GM18870 (cell line): ENCODE measurements at regions not wholly inside any gene's neighbourhood (a gene's known extent, or its start where the extent isn't known, plus 50 kb on each side); places are given as distances from the start of the nearest gene placed in this dataset.
A peak's percentile ranks its signal among the peaks of the same experiment; 100 is the strongest.
"Not testable (repeated sequence)": the region's sequence is repeated elsewhere in the genome, so short reads cannot be mapped to it uniquely, and the experiment has no call there.

Experiments
- ATAC-seq: cut with Tn5 transposase; IDR thresholded peaks from one replicate; pipeline ENCODE4 v1.9.1; 2021; ENCODE audit warnings: moderate library complexity; ENCODE audit not compliant: unreplicated experiment

DNA sequence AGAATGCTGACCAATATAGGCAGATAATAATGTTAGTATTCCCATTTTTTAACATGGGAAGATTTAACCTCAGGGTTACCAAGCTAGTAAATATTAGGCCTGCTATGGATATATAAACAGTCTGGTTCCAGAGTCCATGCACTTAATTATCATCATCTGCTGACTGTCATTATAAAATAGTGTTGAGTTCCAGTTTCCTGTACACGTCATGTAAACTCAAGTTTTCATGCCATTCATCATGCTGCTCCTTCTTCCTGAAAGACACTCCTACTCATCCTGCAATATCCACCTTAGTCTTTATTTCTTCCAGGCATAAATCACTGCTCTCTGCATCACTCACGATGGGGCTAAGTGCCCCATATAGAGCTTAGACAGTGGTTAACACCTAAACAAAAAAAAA, 420.8 kb upstream of the SPHKAP start:
- ATAC-seq = no peak

DNA sequence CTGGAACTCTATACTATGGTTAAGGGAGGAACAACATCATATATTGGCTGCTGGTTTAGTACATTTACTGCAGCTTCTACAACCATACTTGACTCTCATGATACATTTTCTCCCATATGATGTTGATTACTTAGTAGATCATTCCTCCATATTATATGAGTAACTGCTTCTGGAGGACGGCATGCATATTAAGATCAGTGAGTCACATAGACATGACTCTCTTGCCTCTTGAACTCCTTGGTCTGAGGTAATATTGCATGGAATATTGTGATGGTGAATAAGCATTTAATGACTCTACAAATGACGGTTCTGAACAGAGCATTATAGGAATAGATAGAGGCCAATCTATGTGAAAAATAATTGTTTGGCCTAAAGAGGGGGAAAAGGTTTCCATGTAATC, 418.8 kb upstream of the SPHKAP start:
- ATAC-seq = no peak

DNA sequence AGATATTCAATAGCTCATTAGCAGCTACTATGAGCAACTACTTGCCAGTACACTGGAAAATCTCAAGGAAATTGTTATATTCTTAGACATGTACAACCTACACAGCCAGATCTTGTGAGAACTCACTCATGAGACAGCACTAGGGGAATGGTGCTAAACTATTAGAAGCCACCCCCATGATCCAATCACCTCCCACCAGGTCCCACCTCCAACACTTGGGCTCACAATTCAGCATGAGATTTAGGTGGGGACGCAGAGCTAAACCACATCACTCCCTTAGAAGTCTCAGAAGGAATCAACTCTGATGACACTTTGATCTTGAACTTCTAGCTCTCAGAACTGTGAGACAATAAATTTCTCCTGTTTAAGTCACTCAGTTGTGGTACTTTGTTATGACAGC, 418.3 kb upstream of the SPHKAP start:
- ATAC-seq = no peak

DNA sequence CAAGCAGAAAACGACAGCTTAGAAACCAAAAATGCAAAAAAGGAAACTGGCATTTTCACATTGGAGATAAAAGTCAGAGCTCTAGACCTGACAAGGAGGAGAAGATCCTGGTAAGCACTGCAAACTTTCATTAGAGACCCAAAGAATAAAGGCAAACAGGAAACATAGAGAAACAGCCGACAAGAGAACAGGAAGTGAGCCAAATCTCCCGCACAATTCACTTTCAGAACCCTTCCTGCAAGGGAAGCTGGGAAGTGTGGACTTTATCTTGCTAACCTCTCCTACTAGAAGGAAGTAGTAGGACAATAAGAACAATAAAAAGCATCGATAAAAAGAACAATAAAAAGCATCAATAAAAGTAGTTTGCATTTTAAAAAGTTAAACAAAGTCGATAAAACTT, 417.8 kb upstream of the SPHKAP start:
- ATAC-seq = no peak

DNA sequence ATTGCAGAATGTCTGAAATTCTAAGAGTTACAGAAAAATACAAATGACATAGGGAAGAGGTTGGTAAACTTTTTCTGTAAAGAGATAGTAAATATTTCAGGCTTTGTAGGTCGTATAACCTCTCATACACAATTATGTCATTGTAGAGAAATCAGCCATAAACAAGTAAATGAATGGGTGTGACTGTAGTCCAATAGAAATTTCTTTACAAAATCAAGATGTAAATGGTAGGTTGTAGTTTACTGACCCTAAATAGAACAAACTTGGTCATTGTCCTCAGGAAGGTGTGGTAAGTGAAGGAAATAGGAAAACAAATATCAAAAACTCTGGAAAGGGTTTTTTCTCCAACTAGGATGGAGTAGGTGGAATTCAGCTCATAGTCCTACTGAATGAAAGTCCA, 415.5 kb upstream of the SPHKAP start:
- no peak for ATAC-seq

DNA sequence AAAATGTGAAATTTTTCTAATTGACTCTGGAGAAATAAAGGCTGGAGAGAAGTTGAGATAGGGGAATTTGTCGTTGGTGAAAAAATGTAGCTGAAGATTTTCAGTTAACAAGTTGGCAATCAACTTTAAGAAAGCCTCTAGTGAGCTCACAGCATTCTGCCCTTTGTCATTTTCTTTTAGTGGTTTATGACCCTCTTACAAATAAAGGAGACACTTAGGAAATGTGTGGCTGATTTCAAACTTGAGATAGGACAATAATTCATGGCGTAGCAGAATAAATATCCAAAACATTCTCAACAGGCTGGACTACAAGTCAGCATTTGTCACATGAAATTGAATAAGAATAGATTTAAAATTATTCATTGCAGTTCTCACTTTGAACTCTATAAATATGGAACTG, 412.5 kb upstream of the SPHKAP start:
- no peak for ATAC-seq

DNA sequence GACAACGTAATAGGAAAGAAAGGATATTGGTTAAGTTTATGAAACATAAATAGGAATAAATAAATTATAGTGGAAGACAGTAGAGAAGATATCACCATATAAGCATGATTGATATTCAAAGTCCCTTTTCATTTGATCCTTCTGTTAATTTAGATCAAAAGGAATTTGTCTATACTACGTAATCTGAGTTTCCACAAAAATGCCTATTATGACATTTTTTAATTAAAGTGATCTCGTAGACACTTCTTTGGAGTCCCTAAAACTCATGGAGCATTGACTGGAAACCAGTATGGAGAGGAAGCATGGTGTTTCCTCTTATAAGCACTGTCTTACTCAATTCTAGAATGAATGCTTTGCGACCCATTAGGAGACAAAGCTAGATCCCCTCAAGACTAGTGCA, 411.4 kb upstream of the SPHKAP start:
- no peak for ATAC-seq

DNA sequence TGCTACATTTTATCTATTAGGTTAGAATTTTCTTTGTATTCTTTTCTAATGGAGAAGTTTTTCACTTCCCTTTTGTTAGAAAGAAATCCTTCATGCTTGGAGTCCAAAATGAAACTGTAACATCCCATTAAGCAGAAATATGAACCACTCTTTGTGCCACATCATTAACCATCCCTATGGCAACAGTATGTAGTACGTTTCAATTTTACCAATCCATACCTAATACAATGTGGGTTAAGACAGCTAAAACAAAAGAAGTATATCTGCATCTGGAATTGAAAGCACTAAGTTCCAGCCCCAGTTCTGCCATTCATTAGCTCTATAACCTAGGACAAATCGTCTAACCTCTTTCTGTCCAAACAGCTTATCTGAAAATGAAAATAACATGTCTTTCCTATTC, 409.2 kb upstream of the SPHKAP start:
- ATAC-seq = peak; percentile 99

DNA sequence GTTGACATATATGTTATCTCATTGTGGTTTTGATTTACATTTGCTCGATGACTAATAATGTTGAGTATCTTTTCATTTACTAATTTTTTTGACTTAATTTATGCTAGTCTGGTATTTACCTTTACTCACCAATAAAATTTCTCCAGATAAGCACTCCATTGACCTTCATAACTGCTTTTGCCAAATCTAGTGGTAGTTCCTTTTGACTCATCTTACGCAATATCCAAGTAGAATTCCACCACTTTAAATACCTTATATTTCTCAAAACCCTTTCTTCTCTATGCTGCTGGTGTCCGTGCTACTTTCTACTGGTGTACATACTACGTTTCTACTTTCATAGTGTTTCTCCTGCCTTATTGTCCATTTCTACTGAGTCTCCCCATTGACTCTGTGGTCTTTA, 407.6 kb upstream of the SPHKAP start:
- no peak for ATAC-seq

DNA sequence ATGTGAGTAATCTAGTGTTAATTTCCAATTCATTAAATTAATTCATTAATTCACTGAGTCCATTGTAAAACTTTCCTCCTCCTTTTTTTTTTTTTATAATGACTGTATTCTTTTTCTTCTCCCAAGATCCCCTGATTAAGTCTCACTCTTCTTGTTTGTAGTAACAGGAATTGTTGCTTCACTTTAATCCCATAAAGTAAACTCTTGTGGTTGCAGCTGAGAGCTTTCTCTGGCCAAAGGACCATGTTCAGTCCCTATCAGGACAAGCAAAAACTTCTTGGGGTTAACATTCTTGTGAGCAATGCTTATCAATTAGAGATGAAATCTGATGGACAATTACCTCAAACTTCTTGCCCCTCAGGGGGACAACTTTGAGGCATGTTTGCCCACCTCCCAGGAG, 400.2 kb upstream of the SPHKAP start:
- ATAC-seq = no peak

DNA sequence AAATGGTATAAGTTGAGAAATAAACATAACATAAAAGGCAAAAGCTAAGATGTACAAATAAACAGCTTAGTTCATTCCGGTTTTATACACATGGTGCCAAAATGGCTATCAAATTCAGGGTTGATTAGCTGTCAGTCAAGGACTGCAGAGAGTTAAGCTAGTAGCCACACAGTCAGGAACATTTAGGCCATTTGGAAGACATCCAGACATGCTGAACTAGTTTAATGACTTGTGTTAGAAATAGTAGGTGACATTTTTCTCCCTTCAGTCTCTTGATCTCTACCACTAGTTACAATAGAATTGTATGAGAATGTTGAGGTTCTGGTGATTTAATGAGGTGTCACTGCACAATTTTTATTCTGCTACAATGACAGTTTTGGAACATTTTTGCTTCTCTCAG, 394.4 kb upstream of the SPHKAP start:
- no peak for ATAC-seq

DNA sequence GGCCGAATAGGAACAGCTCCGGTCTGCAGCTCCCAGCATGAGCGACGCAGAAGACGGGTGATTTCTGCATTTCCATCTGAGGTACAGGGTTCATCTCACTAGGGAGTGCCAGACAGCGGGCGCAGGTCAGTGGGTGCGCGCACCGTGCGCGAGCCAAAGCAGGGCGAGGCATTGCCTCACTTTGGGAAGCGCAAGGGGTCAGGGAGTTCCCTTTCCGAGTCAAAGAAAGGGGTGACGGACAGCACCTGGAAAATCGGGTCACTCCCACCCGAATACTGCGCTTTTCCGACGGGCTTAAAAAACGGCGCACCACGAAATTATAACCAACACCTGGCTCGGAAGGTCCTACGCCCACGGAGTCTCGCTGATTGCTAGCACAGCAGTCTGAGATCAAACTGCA, 386.8 kb upstream of the SPHKAP start:
- ATAC-seq = not testable (repeated sequence)

DNA sequence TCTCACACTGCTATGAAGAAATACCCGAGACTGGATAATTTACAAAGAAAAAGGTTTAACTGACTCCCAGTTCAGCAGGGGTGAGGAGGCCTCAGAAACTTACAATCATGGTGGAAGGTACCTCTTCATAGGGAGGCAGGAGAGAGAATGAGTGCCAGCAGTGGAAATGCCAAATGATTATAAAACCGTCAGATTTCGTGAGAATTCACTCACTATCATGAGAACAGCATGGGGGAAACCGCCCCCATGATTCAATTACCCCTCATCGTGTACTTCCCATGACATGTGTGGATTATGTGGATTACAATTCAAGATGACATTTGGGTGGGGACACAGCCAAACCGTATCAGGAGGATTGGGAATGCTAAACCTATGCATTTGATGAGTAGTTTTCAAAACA, 380.3 kb upstream of the SPHKAP start:
- no peak for ATAC-seq

DNA sequence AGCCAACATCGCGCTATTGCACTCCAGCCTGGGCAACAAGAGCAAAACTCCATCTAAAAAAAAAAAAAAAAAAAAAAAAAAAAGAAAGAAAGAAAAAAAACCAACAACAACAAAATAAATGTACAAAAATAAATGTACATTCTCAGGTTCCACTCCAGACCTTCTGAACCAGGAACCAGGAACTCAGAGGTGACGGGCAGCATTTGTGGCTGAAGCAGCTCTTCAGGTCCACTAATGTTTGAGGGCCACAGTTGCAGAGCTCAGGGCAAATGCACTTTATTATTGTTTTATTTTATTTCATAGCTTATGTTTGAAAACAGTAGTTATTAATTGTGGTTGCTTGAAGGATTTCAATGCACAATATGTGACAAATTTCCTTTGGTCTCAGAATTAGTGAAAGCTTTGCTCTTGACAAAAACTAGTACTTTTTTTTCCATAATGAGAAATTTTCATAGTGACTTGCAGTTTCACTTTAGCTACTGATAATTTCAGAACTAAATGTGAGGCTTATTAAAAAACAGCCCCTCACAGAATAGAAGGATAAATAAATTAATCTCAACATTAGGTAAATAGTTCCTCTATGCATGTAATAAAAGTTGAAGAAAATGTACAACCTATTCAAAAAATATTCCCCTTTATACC, 378.4 kb upstream of the SPHKAP start:
- ATAC-seq = no peak

DNA sequence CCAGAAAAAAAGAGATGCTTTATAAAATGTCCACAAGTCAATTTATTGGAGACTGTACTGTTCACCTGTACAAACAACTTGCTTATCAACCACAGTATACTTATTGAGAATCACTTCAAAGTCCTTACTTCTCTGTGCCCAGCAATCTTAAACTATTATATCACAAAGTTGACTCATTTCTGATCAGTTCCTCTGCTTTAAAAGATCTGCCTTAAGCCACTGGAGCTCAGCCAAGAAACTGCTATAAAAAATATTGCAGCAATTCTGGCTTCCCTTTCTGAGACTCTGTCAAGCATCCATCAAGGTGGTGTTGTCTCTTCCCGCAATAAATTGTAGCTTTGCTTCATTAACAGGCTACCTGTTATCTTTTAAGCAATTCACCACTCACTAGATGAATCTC, 375.2 kb upstream of the SPHKAP start:
- no peak for ATAC-seq

DNA sequence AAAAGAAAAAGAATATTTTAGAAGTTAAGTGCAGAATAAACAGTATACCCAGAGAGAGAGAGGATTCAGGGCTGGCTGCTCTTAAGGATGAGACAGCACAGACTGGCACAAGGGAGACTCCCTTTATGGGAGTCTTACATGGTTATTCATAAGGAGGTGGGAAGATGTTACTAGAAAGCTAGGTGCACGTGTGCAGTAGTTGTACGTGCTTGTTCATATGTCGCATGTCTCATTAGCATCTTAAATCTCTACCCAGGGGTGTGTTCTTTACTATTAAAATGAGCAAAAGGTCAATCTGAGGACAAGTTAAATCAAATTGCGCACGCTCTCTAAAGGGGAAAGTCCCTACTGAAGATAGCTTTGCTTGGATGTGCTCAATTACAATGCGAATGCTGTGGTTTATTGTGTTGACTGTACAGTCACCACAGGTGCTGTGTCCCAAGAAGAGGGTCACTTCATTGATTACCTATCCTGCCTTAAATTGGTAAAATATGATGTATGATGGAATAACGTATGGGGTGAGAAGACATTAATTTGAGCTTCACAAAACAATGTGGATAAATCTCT, 368.0 kb upstream of the SPHKAP start:
- no peak for ATAC-seq

DNA sequence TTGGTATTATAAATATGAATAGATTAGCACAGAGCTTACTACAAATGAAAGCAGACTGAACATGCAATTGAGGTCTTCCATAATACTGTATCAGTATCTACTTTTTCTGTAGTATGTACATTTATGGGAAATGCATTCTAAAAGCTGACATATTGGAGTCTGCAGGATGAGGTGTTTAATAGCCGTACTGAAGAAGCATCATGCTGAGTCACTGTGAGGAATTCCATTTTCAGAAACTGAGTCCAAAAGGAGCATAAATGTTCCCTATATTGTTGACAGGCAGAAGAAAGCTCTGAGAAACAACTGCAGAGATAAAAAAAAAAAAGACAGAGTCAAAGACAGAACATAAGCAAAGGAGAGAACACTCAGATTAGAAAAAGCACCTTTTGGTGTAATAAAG, 366.7 kb upstream of the SPHKAP start:
- ATAC-seq = no peak

DNA sequence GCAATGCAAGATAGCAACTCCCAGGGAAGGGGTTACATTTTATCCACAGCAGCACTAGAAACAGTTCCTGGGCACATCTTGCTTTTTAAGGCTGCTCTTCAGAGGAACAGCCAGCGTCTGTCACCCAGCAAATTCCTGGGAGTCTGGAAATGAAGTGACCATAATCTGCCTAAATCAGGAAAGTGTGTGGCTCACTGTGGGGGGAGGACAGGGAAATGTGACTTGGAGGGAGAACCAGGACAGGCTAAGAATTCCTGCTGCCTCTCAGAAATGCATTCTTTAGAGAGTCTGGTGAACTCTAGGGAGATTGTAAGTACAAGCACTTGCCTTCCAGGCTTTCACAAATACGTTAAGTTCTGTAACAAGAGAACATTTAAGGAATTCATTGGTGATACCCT, 364.3 kb upstream of the SPHKAP start:
- ATAC-seq = no peak

DNA sequence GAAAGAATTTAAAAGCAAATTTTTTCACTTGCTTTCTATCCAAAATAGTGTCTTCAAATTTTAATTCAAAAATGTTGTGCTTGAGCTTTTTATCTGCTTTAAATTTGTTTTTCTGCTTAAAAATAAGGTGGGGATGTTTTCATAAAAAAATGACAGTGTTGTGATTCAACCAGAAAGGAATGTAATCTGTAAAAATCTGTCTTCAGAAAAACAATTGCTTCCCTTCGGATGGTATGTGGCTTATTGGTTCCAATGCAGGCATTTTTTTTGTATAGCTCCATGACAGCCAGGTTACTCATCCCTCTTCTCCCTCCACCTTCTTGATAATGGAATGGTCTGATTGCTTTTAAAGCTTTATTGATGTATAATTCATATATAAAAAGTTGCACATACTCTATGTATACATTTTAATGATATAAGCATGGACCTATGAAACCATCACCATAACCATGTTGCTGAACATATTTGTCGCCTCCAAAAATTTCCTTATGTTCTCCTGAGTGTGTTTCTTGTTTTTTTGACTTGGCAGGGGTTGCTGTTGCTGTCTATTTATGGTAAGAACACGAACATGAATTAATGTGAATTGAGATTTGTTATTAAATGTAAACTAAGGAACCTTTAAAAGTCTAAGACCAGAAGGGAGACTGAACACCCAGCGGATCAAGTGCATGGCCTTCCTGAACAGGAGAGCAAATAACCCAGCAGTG, 363.7 kb upstream of the SPHKAP start:
- ATAC-seq = no peak

DNA sequence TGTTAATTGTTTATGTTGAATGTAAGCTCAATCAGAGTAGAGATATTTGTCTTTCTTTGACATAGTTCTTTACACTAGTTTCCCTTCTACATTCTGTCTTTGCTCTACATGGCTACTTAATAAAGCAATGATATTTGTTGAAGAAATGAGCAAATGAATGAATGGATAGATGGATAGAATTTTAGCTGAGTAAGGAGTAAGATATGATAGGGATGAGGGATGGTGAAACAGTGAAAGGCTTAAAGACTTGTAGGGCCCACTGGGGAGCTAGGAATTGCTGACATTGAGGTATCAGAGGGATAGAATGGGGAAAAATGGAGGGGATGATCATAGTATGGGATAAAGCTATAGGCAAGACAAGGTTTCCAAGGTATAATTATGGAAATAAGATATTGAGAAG, 361.6 kb upstream of the SPHKAP start:
- ATAC-seq = no peak

DNA sequence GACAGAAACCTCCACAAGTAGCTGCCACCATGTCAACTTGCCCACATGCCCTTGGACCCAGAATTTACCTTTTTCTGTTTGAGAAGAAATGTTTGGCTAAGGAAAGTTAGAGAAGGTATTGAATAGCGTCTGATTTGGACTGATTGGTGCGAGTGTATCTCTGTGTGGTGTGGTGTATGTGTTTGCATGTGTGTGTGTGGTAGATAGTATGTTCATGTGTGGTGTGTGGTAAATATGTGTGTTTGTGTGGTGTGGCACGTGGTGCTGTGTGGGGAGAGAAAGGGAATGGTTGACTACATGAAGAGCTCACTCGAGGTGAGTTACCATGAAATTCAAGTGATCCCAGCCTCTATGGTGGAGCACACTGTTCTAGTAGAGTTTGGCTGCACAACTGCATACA, 360.8 kb upstream of the SPHKAP start:
- ATAC-seq = no peak

DNA sequence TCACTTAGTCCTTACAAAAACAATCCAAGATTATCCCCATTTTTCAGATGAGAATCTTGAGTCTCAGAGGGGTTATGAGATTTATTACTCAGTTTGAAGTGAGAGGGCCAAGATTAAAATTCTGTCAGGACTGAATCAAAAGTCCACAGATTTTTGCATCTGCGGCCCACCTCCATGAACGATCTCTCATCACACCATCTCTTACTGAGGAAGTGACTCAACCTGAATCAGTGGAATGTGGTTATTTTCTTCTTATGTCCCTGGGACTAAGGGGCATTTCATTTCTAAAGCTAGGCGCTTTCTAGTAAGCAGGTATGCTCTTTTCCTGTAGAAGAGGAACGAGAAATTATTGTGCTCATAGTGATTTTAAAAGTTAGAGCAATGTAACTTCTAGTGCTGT, 360.3 kb upstream of the SPHKAP start:
- no peak for ATAC-seq

DNA sequence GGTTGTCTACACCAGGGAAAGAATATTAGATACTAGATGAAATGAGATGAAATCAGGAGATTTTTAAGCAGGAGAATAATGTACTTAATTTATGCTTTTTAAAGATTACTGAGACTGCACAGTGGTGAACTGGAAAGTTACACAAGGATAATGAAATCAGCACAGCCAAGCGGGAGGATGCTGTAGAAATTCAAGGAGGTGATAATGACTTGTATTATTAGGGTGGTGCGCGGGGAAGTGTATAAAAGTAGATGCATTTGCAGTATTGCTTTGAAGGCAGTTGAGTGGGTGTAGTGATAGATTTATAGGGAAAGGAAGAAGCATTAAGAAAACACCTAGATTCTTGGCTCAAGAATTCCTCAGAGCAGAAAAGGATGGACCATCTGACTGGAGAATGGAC, 359.5 kb upstream of the SPHKAP start:
- ATAC-seq = no peak
